Vagina (tissue), 2 donors: ENCODE measurements at regions not wholly inside any gene's neighbourhood (a gene's known extent, or its start where the extent isn't known, plus 50 kb on each side); places are given as distances from the start of the nearest gene placed in this dataset.

Source experiments
- CTCF ChIP-seq, 3 experiments: fragments of 450-650 bp in 2 of 3; fragments of 200-600 bp in 1 of 3; sonication (generic) in 1 of 3; IDR thresholded peaks; one replicate each; pipeline ENCODE4 v1.5.1; 2017 to 2019; ENCODE audit warnings: antibody characterized with exemption in 3 of 3, mild to moderate bottlenecking in 2 of 3, moderate library complexity in 2 of 3
- POLR2A ChIP-seq, 2 donors: fragments of 450-650 bp; IDR thresholded peaks; one replicate each; pipeline ENCODE4 v1.6.1; 2017; ENCODE audit warnings: antibody characterized with exemption in 2 of 2, mild to moderate bottlenecking in 2 of 2, moderate library complexity in 2 of 2
- POLR2AphosphoS5 ChIP-seq, 2 donors: sonication (generic); formaldehyde crosslinking; IDR thresholded peaks; one replicate each; pipeline ENCODE4 v1.9.0; 2017; ENCODE audit warnings: antibody characterized with exemption in 2 of 2, mild to moderate bottlenecking in 2 of 2, low read depth in 1 of 2; ENCODE audit not compliant: insufficient read depth in 1 of 2

- no peak for TF ChIP-seq CTCF (IDR thresholded peaks at IDR 0.05)
- no peak for TF ChIP-seq POLR2A (IDR thresholded peaks at IDR 0.05)
- TF ChIP-seq POLR2AphosphoS5 (IDR thresholded peaks at IDR 0.05; ENCODE audit: insufficient read depth in 1 of 2, low read depth in 1 of 2) = no peak
Measured at GRCh38 chr9:95607507-95607906, 90.7 kb upstream of the PTCH1 start.
